Activated CD4-positive, alpha-beta T cell treated with anti-CD3 and anti-CD28 coated beads, Interleukin-2, Interleukin-4, amounts not matched to agents 100 ng/mL and 50 ng/mL, durations not matched to agents 16 hours and 8 hours (primary cell): ENCODE measurements at regions not wholly inside any gene's neighbourhood (a gene's known extent, or its start where the extent isn't known, plus 50 kb on each side); places are given as distances from the start of the nearest gene placed in this dataset.

Experiments
- DNase-seq: peaks from one replicate; pipeline ENCODE4 v3.0.0-alpha.2; 2020; ENCODE audit warnings: low spot score

- no peak for DNase-seq
These were observed 879.4 kb downstream of the BCL11A start for GRCh38 chr2:59674100-59674499.

- no peak for DNase-seq
These were observed 888.4 kb downstream of the BCL11A start for GRCh38 chr2:59665021-59665420.

- no peak for DNase-seq
These were observed 891.2 kb downstream of the BCL11A start for GRCh38 chr2:59662127-59662861.

GRCh38 chr2:59660262-59660661 is 893.2 kb downstream of the BCL11A start:
- no peak for DNase-seq

- DNase-seq, result no peak
These were observed 894.4 kb downstream of the BCL11A start for GRCh38 chr2:59658906-59659635.

GRCh38 chr2:59655809-59656208 is 897.6 kb downstream of the BCL11A start:
- DNase-seq, result no peak

GRCh38 chr2:59654710-59655109 is 898.7 kb downstream of the BCL11A start:
- no peak for DNase-seq

- DNase-seq, result no peak
These were observed 900.3 kb downstream of the BCL11A start for GRCh38 chr2:59653164-59653563.

- no peak for DNase-seq
These were observed 922.7 kb downstream of the BCL11A start for GRCh38 chr2:59630789-59631188.

- DNase-seq, result no peak
These were observed 925.9 kb downstream of the BCL11A start for GRCh38 chr2:59627599-59627998.

GRCh38 chr2:59622599-59623308 is 930.7 kb downstream of the BCL11A start:
- no peak for DNase-seq

GRCh38 chr2:59604123-59604522 is 949.3 kb downstream of the BCL11A start:
- DNase-seq, result no peak

GRCh38 chr2:59594671-59595222 is 958.7 kb downstream of the BCL11A start:
- no peak for DNase-seq

GRCh38 chr2:59590798-59591197 is 962.7 kb downstream of the BCL11A start:
- DNase-seq, result no peak

GRCh38 chr2:59589881-59590280 is 963.6 kb downstream of the BCL11A start:
- no peak for DNase-seq

- no peak for DNase-seq
These were observed 965.2 kb downstream of the BCL11A start for GRCh38 chr2:59588286-59588685.

GRCh38 chr2:59586176-59586575 is 967.3 kb downstream of the BCL11A start:
- DNase-seq, result no peak

- no peak for DNase-seq
These were observed 967.8 kb downstream of the BCL11A start for GRCh38 chr2:59585655-59586054.

- no peak for DNase-seq
These were observed 968.5 kb downstream of the BCL11A start for GRCh38 chr2:59584958-59585357.

GRCh38 chr2:59583173-59583765 is 970.2 kb downstream of the BCL11A start:
- no peak for DNase-seq

GRCh38 chr2:59578349-59578748 is 975.1 kb downstream of the BCL11A start:
- DNase-seq, result no peak

- DNase-seq, result no peak
These were observed 978.3 kb downstream of the BCL11A start for GRCh38 chr2:59575191-59575590.
